ENCODE measurements at regions not wholly inside any gene's neighbourhood (a gene's known extent, or its start where the extent isn't known, plus 50 kb on each side); places are given as distances from the start of the nearest gene placed in this dataset.

DNA sequence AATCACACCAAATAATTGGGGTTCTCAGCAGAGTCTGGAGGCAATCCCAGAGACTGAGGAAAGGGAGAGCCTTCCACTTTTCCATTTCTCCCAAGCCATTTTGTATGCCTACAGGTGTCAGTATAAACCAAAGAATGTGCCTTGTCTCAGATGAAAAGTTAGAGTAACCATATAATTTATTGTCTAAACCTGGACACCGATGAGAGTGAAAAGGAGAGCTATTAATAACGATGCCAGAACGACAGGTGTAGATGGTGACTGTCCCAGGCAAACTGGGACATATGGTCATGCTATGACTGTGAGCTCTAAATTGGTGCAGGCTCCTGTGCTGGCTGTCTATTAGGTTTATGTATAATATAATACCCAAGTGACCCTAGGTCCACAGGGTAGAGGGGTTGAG is 219.6 kb downstream of the ARHGAP12 start:
- no peak for DNase-seq

DNA sequence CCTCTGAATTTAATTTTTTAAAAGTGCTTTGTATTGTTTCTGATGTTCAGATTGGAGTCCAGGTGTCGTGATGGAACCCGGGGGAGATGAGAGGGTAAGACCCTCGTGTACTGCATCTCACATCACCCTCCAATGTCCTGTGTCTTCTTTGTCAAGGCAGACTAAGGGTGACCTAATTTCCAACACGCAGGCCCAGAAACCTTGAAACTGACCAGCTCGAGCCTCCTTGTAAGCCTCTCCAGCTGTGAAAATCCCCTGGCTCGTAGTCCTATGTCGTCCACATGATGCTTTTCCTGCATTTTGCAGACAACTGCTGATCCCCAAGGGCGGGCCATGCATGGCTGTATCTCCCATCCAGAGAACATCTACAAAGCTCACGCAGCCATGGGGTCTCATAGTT is 220.2 kb downstream of the ARHGAP12 start:
- DNase-seq: no peak

DNA sequence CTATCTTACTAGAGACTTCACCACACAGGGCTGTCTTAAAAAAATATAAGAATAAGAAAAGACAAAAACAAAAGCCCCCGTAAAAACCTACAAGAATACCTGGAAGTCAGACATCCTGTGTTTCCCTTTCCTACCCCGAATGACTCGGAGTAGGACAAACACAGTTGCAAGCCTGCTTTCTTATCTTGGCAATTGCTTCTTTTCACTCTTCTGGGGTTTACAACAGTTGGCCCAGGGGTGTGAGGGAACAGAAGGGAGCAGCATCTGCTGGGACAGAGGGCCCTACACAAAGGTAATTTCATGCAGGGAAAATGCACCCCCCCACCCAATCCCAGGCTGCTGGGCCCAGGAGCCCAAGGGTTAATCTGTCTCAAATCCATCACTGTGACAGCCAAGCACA is 220.6 kb downstream of the ARHGAP12 start:
- no peak for DNase-seq

DNA sequence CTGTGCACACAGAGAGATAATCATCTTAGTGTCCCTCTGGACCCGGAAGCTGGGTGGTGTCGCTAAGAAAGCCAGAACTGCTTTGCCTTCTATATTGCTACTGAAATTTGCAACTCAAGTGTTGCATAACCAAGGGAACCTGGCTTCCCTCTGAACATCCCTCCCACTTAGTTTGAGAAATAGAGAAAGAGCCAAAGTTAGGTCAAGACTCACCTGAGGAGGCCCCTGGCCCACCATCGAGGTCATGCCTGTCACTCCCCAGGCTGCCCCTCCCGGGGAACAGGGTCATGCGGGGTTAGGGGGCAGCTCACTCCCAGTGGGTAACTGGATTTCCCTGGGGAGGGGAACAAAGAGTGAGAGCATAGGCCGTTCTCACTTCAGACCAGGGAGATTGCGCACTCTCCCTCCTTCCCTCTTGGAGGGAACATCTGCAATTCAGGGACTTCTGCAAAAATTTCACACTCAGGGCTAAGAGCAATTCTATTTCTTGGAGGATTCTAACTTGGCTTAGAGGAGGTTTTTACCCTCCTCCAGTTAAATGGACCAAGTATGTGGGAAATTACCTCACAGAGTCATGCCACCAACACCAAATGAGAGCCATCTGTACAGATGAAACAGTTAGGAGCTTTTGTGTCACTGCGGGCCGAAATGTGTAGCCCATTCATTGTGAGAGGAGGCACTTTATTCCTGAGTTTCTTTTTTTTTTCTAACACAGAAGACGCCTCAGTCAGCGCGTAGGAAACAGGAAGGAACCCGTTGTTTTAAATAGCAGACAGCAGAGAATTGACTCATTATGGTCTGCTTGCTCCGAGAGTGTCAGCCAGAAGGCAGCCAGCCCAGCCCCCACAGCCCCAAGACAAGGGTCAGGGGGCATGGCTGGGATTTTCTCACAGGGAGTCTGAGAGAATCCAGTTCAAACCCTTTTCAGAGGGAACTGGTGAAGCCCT is 221.3 kb downstream of the ARHGAP12 start:
- DNase-seq: peak; percentile 59

GRCh38 chr10:31706464-31707092 is 222.1 kb downstream of the ARHGAP12 start:
- DNase-seq: no peak

GRCh38 chr10:31705136-31705535 is 223.5 kb downstream of the ARHGAP12 start:
- no peak for DNase-seq

DNA sequence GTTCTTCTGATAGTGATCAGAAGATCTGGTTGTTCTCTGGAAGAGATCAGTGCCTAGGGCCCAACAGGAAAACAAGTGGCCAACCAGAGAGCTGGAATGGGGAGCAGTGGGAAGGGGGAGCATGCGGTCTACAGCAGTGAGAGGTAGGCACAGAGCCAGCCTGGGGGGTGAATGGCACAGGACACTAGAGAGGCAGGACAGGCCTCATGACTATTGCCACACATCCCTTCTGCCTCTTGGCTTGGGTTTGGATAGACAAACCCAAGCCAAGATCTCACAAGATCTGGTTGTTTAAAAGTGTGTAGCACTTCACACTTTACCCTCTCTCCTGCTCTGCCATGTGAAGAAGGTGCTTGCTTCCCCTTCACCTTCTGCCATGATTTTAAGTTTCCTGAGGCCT is 224.4 kb downstream of the ARHGAP12 start:
- DNase-seq: no peak

- DNase-seq: no peak
Measured at GRCh38 chr10:31702954-31703353, 225.7 kb downstream of the ARHGAP12 start.

- no peak for DNase-seq
Measured at GRCh38 chr10:31702005-31702404, 226.6 kb downstream of the ARHGAP12 start.

DNA sequence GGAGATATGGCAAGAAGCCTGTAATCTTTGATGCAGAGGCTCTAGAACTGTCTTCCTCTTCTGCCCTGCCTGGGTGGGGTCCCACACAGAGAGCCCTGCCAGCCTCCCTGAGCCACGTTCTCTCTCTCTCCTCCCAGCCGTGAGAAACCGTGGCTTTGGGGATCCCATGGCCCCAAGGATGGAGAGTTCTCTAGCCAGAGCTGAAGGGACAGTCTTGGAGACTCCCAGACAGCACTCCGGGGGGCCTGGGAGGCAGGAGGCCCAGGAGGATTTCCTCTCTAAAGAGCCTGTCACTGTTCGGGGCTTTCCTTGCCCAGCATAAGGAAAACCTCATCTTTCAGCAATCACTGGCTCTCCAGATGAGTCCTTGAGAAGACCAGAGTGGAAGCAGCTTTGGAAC is 227.1 kb downstream of the ARHGAP12 start:
- DNase-seq: no peak

- no peak for DNase-seq
Measured at GRCh38 chr10:31700181-31700611, 228.4 kb downstream of the ARHGAP12 start.

DNA sequence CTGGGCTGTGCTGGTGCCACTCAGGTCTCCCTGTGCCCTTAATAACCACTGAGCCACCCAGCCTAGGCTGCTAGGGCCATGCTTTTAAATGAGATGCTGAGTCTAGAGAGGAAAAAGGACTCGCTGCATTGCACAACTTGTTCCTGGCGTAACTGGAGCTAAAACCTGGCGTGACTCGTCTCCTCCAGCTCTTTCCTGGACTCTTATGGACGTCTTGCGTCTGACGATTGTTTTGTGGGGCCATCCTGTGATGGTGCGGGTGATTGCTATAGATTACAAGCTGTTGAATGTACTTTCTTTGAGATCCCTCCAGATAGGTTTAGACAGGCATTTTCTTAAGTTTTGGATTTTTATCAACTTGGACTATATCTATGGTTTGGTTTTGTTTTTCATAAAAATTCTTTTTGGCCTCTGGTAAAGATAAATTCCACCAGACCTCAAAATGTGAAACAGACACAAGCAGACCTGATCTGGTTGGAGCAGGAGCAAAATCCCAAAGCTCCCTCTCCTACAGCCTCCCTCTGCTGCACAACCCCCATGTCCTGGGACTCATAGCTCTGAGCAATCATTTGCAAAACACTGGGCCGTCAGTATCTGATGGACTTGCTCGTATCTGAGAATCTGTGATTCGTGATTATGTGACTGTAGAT is 230.3 kb downstream of the ARHGAP12 start:
- no peak for DNase-seq

- DNase-seq: peak; percentile 30
Measured at GRCh38 chr10:31697271-31698180, 231.1 kb downstream of the ARHGAP12 start.

DNA sequence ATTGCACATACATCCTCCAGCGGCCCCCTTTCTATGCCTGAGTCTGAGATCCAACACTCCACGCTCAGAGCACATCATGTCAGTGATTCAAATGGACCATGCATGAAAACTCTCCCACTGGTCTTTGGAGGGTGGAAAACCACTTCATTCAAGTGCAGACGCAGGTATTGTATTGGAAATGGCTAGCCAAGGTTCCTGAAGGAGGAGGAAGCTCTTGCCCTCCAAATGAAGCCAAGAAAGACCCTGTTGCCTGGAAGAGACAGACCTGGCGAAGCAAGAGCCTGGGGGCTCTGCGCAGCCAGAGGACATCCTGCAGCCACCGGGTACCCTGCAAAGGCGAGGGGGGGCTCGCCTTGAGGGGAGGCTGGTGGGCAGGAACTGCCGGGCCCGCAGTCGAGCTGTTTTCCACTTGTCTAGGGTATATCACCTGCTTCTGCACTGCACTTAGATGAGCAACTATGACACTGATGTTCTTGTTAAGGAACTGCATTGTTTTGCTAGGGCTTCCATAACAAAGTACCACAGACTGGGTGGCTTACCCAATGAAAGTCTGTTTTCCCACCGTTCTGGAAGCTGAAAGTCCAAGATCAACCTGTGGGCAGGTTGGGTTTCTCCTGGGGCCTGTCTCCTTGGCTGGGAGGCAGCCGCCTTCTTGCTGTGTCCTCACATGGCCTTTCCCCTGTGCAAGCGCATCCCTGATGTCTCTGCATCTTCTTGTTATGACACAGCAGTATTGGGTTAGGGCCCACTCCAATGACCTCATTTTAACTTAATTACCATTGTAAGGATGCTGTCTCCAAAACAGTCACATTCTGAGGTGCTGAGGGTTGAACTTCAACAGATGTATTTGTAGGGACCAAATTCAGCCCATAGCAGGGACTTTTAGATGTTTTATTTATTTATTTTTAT is 233.4 kb downstream of the ARHGAP12 start:
- no peak for DNase-seq

- DNase-seq: no peak
Measured at GRCh38 chr10:31694126-31694685, 234.4 kb downstream of the ARHGAP12 start.

GRCh38 chr10:31693491-31693890 is 235.1 kb downstream of the ARHGAP12 start:
- no peak for DNase-seq

GRCh38 chr10:31689233-31689632 is 239.4 kb downstream of the ARHGAP12 start:
- no peak for DNase-seq

GRCh38 chr10:31687663-31688482 is 240.8 kb downstream of the ARHGAP12 start:
- DNase-seq: no peak

DNA sequence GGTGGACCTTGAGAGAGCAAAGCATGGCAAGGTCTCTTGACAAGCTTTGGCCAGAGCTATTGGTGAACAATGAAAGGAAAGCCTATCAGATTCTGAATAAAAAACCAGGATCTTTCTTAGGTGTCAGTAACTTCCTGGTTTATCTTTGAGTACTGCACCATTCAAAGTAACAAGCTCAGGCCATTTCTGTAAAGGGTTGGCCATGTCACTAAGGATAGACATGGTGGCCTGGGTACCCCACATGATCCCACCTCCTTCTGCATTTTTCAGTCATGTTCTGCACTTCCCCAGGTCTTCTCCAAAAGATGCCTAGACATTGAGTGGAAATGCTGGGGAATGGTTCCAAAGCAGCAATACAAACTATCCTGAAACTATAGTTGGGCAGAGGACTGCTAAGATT is 242.0 kb downstream of the ARHGAP12 start:
- no peak for DNase-seq

DNA sequence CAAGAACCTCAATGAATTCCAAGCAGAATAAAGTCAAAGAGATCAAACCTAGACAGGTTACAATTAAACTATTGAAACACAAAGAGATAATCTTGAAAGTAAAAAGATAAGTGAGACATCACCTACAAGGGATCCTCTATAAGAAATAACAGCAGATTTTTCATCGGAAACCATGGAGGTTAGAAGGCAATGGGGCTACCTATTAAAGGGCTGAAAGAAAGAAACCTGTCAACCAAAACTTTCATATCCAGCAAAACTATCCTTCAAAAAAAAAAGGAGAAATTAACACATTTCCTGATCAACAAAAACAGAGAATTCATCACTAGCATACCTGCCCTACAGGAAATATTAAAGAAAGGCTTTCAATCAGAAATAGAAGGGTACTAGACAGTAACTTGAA is 244.9 kb downstream of the ARHGAP12 start:
- DNase-seq: no peak
